IMR-90 (cell line): ENCODE measurements at regions not wholly inside any gene's neighbourhood (a gene's known extent, or its start where the extent isn't known, plus 50 kb on each side); places are given as distances from the start of the nearest gene placed in this dataset.

Experiments used
- ATAC-seq: fragments of 200-7000 bp; cut with Tn5 transposase; 2 replicates; pipeline ENCODE4 v1.9.1; 2020; ENCODE audit warnings: low read depth, mild to moderate bottlenecking, moderate library complexity
- BruUV-seq: library from RNA; stranded (reverse); fragments of 400-500 nt; replicated peaks from 2 replicates; lab custom pipeline; 2021; lab: Mats Ljungman, UMichigan
- CTCF ChIA-PET: fragments of 300-600 bp; formaldehyde crosslinking; extraction: SDS; loops from one replicate; lab custom pipeline; 2021; ENCODE audit warnings: antibody characterized with exemption; lab: Yijun Ruan, JAX
- POLR2A ChIA-PET: fragments of 300-600 bp; sonication (Branson Sonifier 250); formaldehyde crosslinking; loops from one replicate; lab custom pipeline; 2022; ENCODE audit warnings: antibody characterized with exemption; ENCODE audit not compliant: unreplicated experiment; lab: Charles Lee
- DNase-seq: peaks from one replicate; pipeline ENCODE4 v3.0.0; 2013
- H2AFZ ChIP-seq: replicated peaks from 2 replicates; pipeline ENCODE3; 2013; ENCODE audit warnings: low read length, mild to moderate bottlenecking; ENCODE audit not compliant: poor library complexity
- H2AK5ac ChIP-seq: 2 replicates; pipeline ENCODE4 v1.6.1; 2013; ENCODE audit warnings: low read depth, low read length, inconsistent platforms
- H2AK9ac ChIP-seq: replicated peaks from 2 replicates; pipeline ENCODE3; 2013; ENCODE audit warnings: mild to moderate bottlenecking, low read depth, low read length, moderate library complexity; ENCODE audit not compliant: poor library complexity
- H2BK120ac ChIP-seq: 2 replicates; pipeline ENCODE4 v1.6.1; 2013; ENCODE audit warnings: low read depth, low read length, inconsistent platforms
- H2BK15ac ChIP-seq: 3 replicates; pipeline ENCODE4 v1.6.1; 2013; ENCODE audit warnings: low read depth, low read length, inconsistent platforms
- H2BK20ac ChIP-seq: 2 replicates; pipeline ENCODE4 v1.6.1; 2013; ENCODE audit warnings: low read depth, mild to moderate bottlenecking, inconsistent platforms, low read length, moderate library complexity
- H2BK5ac ChIP-seq: 2 replicates; pipeline ENCODE4 v1.6.1; 2013; ENCODE audit warnings: mild to moderate bottlenecking, low read depth, low read length, inconsistent platforms; ENCODE audit not compliant: poor library complexity, severe bottlenecking
- H3K14ac ChIP-seq: replicated peaks from 2 replicates; pipeline ENCODE4 v1.6.1; 2013; ENCODE audit warnings: low read depth, low read length, inconsistent platforms
- H3K18ac ChIP-seq: 2 replicates; pipeline ENCODE4 v1.6.1; 2013; ENCODE audit warnings: low read depth, low read length, control low read depth
- H3K23ac ChIP-seq: 2 replicates; pipeline ENCODE4 v1.6.1; 2013; ENCODE audit warnings: low read depth, low read length, inconsistent platforms
- H3K27ac ChIP-seq: 2 replicates; pipeline ENCODE4 v1.5.1; 2013; ENCODE audit warnings: mild to moderate bottlenecking, control low read depth, low read length; ENCODE audit not compliant: insufficient read depth
- H3K27me3 ChIP-seq: 2 replicates; pipeline ENCODE4 v1.6.1; 2013; ENCODE audit warnings: low read length; ENCODE audit not compliant: control insufficient read depth, insufficient read depth
- H3K36me3 ChIP-seq: 2 replicates; pipeline ENCODE4 v1.6.1; 2013; ENCODE audit warnings: low read length, mixed read lengths; ENCODE audit not compliant: control insufficient read depth, insufficient read depth
- H3K4ac ChIP-seq: 2 replicates; pipeline ENCODE4 v1.6.1; 2013; ENCODE audit warnings: low read depth, low read length, inconsistent platforms
- H3K4me1 ChIP-seq: 2 replicates; pipeline ENCODE4 v1.6.1; 2013; ENCODE audit warnings: low read length, mixed read lengths; ENCODE audit not compliant: control insufficient read depth, insufficient read depth
- H3K4me2 ChIP-seq: 2 replicates; pipeline ENCODE4 v1.6.1; 2013; ENCODE audit warnings: low read depth, mild to moderate bottlenecking, control low read depth, low read length, moderate library complexity
- H3K4me3 ChIP-seq: 2 replicates; pipeline ENCODE4 v1.5.1; 2013; ENCODE audit warnings: low read depth, mild to moderate bottlenecking, control low read depth, low read length, moderate library complexity; ENCODE audit not compliant: insufficient read depth
- H3K56ac ChIP-seq: 2 replicates; pipeline ENCODE4 v1.6.1; 2013; ENCODE audit warnings: low read length, inconsistent platforms; ENCODE audit not compliant: insufficient read depth; ENCODE audit errors: extremely low read depth
- H3K79me1 ChIP-seq, 2 experiments: 2 replicates each; pipeline ENCODE4 v1.6.1; 2013; ENCODE audit warnings: low read length in 2 of 2, inconsistent platforms in 1 of 2, low read depth in 1 of 2
- H3K9ac ChIP-seq: 2 replicates; pipeline ENCODE4 v1.6.1; 2013; ENCODE audit warnings: low read depth, low read length, control low read depth
- H3K9me1 ChIP-seq: 2 replicates; pipeline ENCODE4 v1.6.1; 2013; ENCODE audit warnings: low read length, inconsistent platforms; ENCODE audit not compliant: insufficient read depth
- H3K9me3 ChIP-seq: 2 replicates; pipeline ENCODE4 v1.6.1; 2013; ENCODE audit warnings: low read length; ENCODE audit not compliant: control insufficient read depth, insufficient read depth
- H4K20me1 ChIP-seq: 2 replicates; pipeline ENCODE4 v1.6.1; 2013; ENCODE audit warnings: low read length, inconsistent platforms; ENCODE audit not compliant: insufficient read depth
- H4K5ac ChIP-seq: 2 replicates; pipeline ENCODE4 v1.6.1; 2013; ENCODE audit warnings: mild to moderate bottlenecking, low read depth, low read length, control low read depth
- H4K8ac ChIP-seq, 2 experiments: 2 replicates each; pipeline ENCODE4 v1.6.1; 2013; ENCODE audit warnings: low read depth in 2 of 2, low read length in 2 of 2, control low read depth in 1 of 2, inconsistent platforms in 1 of 2
- H4K91ac ChIP-seq: 2 replicates; pipeline ENCODE4 v1.6.1; 2013; ENCODE audit warnings: low read depth, low read length, inconsistent platforms; ENCODE audit not compliant: insufficient read depth
- CEBPB ChIP-seq: IDR thresholded peaks from 2 replicates; pipeline ENCODE4 v1.6.1; 2012; ENCODE audit warnings: low read depth, low read length, improper control_type of control experiment
- CHD1 ChIP-seq: IDR thresholded peaks from 2 replicates; pipeline ENCODE4 v1.6.1; 2012; ENCODE audit warnings: low read depth, low read length, improper control_type of control experiment
- MXI1 ChIP-seq: IDR thresholded peaks from 2 replicates; pipeline ENCODE4 v1.6.1; 2012; ENCODE audit warnings: low read depth, mild to moderate bottlenecking, low read length, moderate library complexity, borderline replicate concordance
- RAD21 ChIP-seq: IDR thresholded peaks from 2 replicates; pipeline ENCODE4 v1.6.1; 2012; ENCODE audit warnings: low read length, improper control_type of control experiment
- RFX5 ChIP-seq: IDR thresholded peaks from 2 replicates; pipeline ENCODE4 v1.8.0; 2012; ENCODE audit warnings: low read depth, mild to moderate bottlenecking, low read length, moderate library complexity
- WGBS, 2 experiments: methylation state at CpG; one replicate each; pipeline versions ENCODE4 v1.1.5 to v1.1.7; 2013; ENCODE audit warnings: missing lambda C conversion rate in 2 of 2; ENCODE audit not compliant: insufficient read length in 1 of 2; ENCODE audit errors: extremely low coverage in 2 of 2; 5-methylcytosine and 5-hydroxymethylcytosine counted together
- dilution Hi-C: fragments of 300-500 bp; cut with HindIII; formaldehyde crosslinking; loops from one replicate; pipeline ENCODE4 v1.14.3; 2018; ENCODE audit warnings: low sequenced_read_pairs; ENCODE audit not compliant: unreplicated experiment
- in situ Hi-C: fragments of 300-500 bp; cut with MboI; formaldehyde crosslinking; loops from 3 replicates; pipeline ENCODE4 v1.14.3; 2019; ENCODE audit warnings: low sequenced_read_pairs, inconsistent platforms, mixed read lengths
- intact Hi-C: fragments of 100-400 bp; cut with micrococcal nuclease; formaldehyde crosslinking; loops from 2 replicates; pipeline ENCODE4 v1.10.0; 2022
- TF ChIP-seq, protein P1 (sequence below): conservative IDR thresholded peaks from 2 replicates; pipeline ENCODE4 v1.5.1; 2012; ENCODE audit warnings: mild to moderate bottlenecking, low read depth, low read length, improper control_type of control experiment
- TF ChIP-seq, protein P2 (sequence below): fragments of 150-350 bp; IDR thresholded peaks from 2 replicates; pipeline ENCODE4 v1.6.1; 2016; ENCODE audit warnings: low read depth, mild to moderate bottlenecking, low read length, moderate library complexity, borderline replicate concordance

GRCh38 chr2:234751275-234751973 lies 200.4 kb upstream of the SH3BP4 start:
- no peak for DNase-seq
- no peak overlapping the region for H3K56ac ChIP-seq
- no CpG with 5 or more reads among the region's 3 CpGs for WGBS, 2 experiments
- no peak overlapping the region for H4K5ac ChIP-seq
- no peak overlapping the region for H2AFZ ChIP-seq
- no peak overlapping the region for H3K4me3 ChIP-seq
- H3K14ac ChIP-seq, result no peak overlapping the region
- no peak overlapping the region for H4K91ac ChIP-seq
- 0 out of 2 replicates have a peak overlapping the region, but pooled peaks have one; percentile 24 for H2BK120ac ChIP-seq
- in situ Hi-C loops (no loop called here), dilution Hi-C loops (no loop called here), intact Hi-C loops (no loop called here)
- no peak overlapping the region for H4K8ac ChIP-seq
- no peak overlapping the region for H3K4ac ChIP-seq
- no peak overlapping the region for H3K9ac ChIP-seq
- H3K4me1 ChIP-seq, result peaks cover 15% of the 10 kb centered on the region
- H2BK15ac ChIP-seq, result no peak overlapping the region
- H3K23ac ChIP-seq, result no peak overlapping the region
- no peaks in the 10 kb centered on the region for H3K79me1 ChIP-seq
- H3K27me3 ChIP-seq, result no peaks in the 10 kb centered on the region
- H3K9me1 ChIP-seq, result no peaks in the 10 kb centered on the region
- H2BK5ac ChIP-seq, result no peak overlapping the region
- no peak overlapping the region for H2AK9ac ChIP-seq
- no TSS peak for BruUV-seq
- no peaks in the 10 kb centered on the region for H3K36me3 ChIP-seq
- H3K9me3 ChIP-seq, result no peaks in the 10 kb centered on the region; the same call in 1 of the 2 replicates
- no peak for ATAC-seq
- no peaks in the 10 kb centered on the region for H4K20me1 ChIP-seq
- no peak overlapping the region for H3K18ac ChIP-seq
- H3K27ac ChIP-seq, result no peak overlapping the region
- CTCF ChIA-PET, result interaction anchor here (0.8 kb wide), 1 partner anchor 10 kb away, joined by 3 read pairs; no protein-coding TSS in a partner anchor
- POLR2A ChIA-PET, result no interaction called here
- no peak for TF ChIP-seq RFX5
- no peak for TF ChIP-seq CHD1
- no peak for TF ChIP-seq MXI1
- TF ChIP-seq, protein P1, sequence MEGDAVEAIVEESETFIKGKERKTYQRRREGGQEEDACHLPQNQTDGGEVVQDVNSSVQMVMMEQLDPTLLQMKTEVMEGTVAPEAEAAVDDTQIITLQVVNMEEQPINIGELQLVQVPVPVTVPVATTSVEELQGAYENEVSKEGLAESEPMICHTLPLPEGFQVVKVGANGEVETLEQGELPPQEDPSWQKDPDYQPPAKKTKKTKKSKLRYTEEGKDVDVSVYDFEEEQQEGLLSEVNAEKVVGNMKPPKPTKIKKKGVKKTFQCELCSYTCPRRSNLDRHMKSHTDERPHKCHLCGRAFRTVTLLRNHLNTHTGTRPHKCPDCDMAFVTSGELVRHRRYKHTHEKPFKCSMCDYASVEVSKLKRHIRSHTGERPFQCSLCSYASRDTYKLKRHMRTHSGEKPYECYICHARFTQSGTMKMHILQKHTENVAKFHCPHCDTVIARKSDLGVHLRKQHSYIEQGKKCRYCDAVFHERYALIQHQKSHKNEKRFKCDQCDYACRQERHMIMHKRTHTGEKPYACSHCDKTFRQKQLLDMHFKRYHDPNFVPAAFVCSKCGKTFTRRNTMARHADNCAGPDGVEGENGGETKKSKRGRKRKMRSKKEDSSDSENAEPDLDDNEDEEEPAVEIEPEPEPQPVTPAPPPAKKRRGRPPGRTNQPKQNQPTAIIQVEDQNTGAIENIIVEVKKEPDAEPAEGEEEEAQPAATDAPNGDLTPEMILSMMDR, result no peak
- TF ChIP-seq RAD21, result no peak
- TF ChIP-seq, protein P2, sequence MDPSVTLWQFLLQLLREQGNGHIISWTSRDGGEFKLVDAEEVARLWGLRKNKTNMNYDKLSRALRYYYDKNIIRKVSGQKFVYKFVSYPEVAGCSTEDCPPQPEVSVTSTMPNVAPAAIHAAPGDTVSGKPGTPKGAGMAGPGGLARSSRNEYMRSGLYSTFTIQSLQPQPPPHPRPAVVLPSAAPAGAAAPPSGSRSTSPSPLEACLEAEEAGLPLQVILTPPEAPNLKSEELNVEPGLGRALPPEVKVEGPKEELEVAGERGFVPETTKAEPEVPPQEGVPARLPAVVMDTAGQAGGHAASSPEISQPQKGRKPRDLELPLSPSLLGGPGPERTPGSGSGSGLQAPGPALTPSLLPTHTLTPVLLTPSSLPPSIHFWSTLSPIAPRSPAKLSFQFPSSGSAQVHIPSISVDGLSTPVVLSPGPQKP, result no peak
- TF ChIP-seq CEBPB, result no peak
- no peak overlapping the region for H2AK5ac ChIP-seq
- H2BK20ac ChIP-seq, result no peak overlapping the region
- no peak overlapping the region for H3K4me2 ChIP-seq
